ENCODE measurements at regions not wholly inside any gene's neighbourhood (a gene's known extent, or its start where the extent isn't known, plus 50 kb on each side); places are given as distances from the start of the nearest gene placed in this dataset.

- no peak overlapping the region for H3K4me3 ChIP-seq (ENCODE audit: low read depth, low read length)
- DNase-seq (ENCODE audit: low read depth): no peak
- TF ChIP-seq CTCF (IDR thresholded peaks at IDR 0.05; ENCODE audit: low read depth, low read length): no peak
- TF ChIP-seq MYC (IDR thresholded peaks at IDR 0.05; ENCODE audit: low read depth, low read length): no peak
- no peak for TF ChIP-seq MAX (IDR thresholded peaks at IDR 0.05; ENCODE audit: low read depth, low read length)
- no peak for TF ChIP-seq POLR2A (IDR thresholded peaks at IDR 0.05; ENCODE audit: extremely low read depth, insufficient read length)
These were observed 441.3 kb upstream of the CCNG1 start for GRCh38 chr5:162996053-162996452.

DNA sequence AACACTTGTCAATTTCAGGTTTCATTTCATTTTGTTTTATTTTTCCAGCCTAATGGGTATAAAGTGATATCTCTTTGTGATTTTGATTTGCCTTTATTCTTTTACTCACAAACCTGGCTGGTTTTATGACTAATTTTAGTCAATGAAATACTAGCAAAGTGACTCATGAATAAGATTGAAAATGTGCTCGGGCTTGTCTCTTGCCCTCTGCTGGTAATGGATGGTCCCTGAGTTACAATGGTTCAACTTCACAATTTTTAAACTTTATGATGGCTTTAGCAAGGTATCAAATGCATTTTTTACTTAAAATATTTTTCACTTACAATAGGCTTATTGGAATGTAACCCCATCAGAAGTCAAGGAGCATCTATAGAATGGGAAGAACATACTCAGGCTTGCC lies 431.4 kb upstream of the CCNG1 start:
- no peak for DNase-seq (ENCODE audit: low read depth)
- TF ChIP-seq POLR2A (IDR thresholded peaks at IDR 0.05; ENCODE audit: extremely low read depth, insufficient read length) (no peak), CTCF (IDR thresholded peaks at IDR 0.05; ENCODE audit: low read depth, low read length) (no peak), MYC (IDR thresholded peaks at IDR 0.05; ENCODE audit: low read depth, low read length) (no peak), MAX (IDR thresholded peaks at IDR 0.05; ENCODE audit: low read depth, low read length) (no peak)
- no peak overlapping the region for H3K4me3 ChIP-seq (ENCODE audit: low read depth, low read length)

- TF ChIP-seq MAX (IDR thresholded peaks at IDR 0.05; ENCODE audit: low read depth, low read length) (no peak), CTCF (IDR thresholded peaks at IDR 0.05; ENCODE audit: low read depth, low read length) (no peak), MYC (IDR thresholded peaks at IDR 0.05; ENCODE audit: low read depth, low read length) (no peak), POLR2A (IDR thresholded peaks at IDR 0.05; ENCODE audit: extremely low read depth, insufficient read length) (no peak)
These were observed 414.7 kb upstream of the CCNG1 start for GRCh38 chr5:163022582-163023128.

GRCh38 chr5:163023846-163024245 lies 413.5 kb upstream of the CCNG1 start:
- H3K4me3 ChIP-seq (ENCODE audit: low read depth, low read length): no peak overlapping the region
- no peak for DNase-seq (ENCODE audit: low read depth)
- no peak for TF ChIP-seq CTCF (IDR thresholded peaks at IDR 0.05; ENCODE audit: low read depth, low read length)

More at GRCh38 chr5:163022582-163023128, 414.7 kb upstream of the CCNG1 start:
- DNase-seq (ENCODE audit: low read depth): no peak
- no peak overlapping the region for H3K4me3 ChIP-seq (ENCODE audit: low read depth, low read length)

DNA sequence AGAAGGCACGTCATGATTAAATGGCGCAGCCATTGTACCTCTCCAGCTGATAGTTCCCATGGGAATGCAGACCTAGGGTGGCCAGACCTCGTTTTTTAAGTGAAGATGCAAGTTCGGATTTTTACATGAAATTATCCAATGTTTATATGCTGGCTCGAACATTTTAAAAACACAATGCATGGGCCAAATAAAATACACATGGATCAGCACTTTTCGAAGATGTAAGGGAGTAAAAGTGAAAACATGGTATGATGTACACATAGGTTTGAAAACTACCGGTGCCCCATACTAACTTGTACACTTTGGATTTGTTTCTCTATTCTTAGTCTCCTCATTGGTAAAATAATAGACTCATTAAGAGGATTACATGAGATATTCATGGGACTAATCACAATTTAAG lies 412.5 kb upstream of the CCNG1 start:
- TF ChIP-seq MYC (IDR thresholded peaks at IDR 0.05; ENCODE audit: low read depth, low read length) (no peak), MAX (IDR thresholded peaks at IDR 0.05; ENCODE audit: low read depth, low read length) (no peak), CTCF (IDR thresholded peaks at IDR 0.05; ENCODE audit: low read depth, low read length) (no peak), POLR2A (IDR thresholded peaks at IDR 0.05; ENCODE audit: extremely low read depth, insufficient read length) (no peak)
- DNase-seq (ENCODE audit: low read depth): no peak

DNA sequence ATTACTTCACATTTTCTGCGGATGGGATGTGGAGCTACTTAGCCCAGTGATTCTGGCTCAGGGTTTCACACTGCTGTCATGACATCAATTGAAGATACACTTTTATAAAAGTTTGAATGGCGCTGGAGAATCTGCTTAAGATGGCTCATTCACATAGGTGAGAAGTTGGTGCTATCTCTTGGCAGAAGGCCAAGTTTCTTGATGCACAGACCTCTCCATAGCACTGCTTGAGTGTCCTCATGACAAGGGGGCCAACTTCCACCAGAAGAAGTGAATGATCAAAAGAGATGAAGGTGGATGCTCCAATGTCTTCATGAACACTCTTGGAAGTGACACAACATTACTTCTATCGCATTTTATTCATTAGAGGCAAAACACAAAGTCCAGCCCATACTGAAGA lies 403.7 kb upstream of the CCNG1 start:
- no peak for DNase-seq (ENCODE audit: low read depth)
- TF ChIP-seq MYC (IDR thresholded peaks at IDR 0.05; ENCODE audit: low read depth, low read length) (no peak), MAX (IDR thresholded peaks at IDR 0.05; ENCODE audit: low read depth, low read length) (no peak)
- no peak overlapping the region for H3K4me3 ChIP-seq (ENCODE audit: low read depth, low read length)

More for the DNA sequence above, 412.5 kb upstream of the CCNG1 start:
- H3K4me3 ChIP-seq (ENCODE audit: low read depth, low read length): no peak overlapping the region

Measured in NB4 (cell line).